AG09309 (cell line): ENCODE measurements at regions not wholly inside any gene's neighbourhood (a gene's known extent, or its start where the extent isn't known, plus 50 kb on each side); places are given as distances from the start of the nearest gene placed in this dataset.

Source experiments
- DNase-seq: peaks from one replicate; pipeline ENCODE4 v3.0.0-alpha.2; 2010; ENCODE audit warnings: low read depth
- H3K4me3 ChIP-seq: 2 replicates; pipeline ENCODE4 v1.5.1; 2011; ENCODE audit warnings: mild to moderate bottlenecking, low read depth, low read length, moderate library complexity; ENCODE audit not compliant: control insufficient read depth
- TF ChIP-seq, protein P1 (sequence below): IDR thresholded peaks from 2 replicates; pipeline ENCODE4 v1.5.1; 2011; ENCODE audit warnings: mild to moderate bottlenecking, low read depth, low read length, inconsistent platforms; ENCODE audit not compliant: insufficient read depth, control insufficient read depth; ENCODE audit errors: missing control alignments

- H3K4me3 ChIP-seq: no peak overlapping the region
- TF ChIP-seq, protein P1, sequence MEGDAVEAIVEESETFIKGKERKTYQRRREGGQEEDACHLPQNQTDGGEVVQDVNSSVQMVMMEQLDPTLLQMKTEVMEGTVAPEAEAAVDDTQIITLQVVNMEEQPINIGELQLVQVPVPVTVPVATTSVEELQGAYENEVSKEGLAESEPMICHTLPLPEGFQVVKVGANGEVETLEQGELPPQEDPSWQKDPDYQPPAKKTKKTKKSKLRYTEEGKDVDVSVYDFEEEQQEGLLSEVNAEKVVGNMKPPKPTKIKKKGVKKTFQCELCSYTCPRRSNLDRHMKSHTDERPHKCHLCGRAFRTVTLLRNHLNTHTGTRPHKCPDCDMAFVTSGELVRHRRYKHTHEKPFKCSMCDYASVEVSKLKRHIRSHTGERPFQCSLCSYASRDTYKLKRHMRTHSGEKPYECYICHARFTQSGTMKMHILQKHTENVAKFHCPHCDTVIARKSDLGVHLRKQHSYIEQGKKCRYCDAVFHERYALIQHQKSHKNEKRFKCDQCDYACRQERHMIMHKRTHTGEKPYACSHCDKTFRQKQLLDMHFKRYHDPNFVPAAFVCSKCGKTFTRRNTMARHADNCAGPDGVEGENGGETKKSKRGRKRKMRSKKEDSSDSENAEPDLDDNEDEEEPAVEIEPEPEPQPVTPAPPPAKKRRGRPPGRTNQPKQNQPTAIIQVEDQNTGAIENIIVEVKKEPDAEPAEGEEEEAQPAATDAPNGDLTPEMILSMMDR: no peak
- no peak for DNase-seq
Measured at GRCh38 chr3:135788146-135788545, 177.4 kb upstream of the PPP2R3A start.

DNA sequence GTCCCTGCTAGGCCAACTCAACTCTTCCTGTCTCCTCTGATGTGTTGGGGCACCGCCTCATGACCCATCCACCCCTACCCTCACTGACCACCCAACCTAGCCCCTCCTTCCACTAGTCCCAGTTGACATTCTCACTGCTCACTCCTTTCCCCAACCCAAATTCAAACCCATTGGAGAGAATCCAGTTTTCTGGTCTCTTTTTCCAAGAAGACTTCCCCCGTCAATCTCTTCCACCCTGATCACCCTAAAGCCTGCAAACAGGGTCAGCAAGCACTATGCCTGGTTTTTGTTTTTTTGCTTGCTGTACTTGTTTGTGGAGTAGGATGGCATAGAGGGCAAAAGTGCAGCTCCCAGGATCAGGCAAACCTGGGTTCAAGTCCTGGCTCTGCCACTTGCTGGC lies 176.6 kb upstream of the PPP2R3A start:
- H3K4me3 ChIP-seq: no peak overlapping the region
- DNase-seq: no peak
- TF ChIP-seq, protein P1: no peak

DNA sequence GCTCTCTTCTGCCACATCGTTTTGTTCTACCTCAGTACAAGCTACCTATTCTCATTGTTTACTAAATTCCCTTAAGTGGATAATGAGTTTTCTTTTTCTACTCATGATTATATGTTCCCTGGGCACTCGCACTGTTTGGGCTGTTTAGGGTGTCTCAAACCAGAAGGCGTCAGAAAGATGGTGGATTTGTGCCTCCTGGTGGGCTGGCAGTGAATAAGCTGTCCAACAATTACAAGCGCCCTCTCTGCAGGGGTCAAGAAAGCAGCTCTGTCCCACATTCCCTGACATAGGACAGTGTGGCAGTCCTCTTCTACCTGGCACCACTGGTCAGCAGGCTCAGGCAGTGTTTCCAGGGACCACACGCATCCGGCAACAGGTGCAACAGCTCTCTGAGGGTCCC lies 173.4 kb upstream of the PPP2R3A start:
- H3K4me3 ChIP-seq: no peak overlapping the region
- DNase-seq: no peak
- TF ChIP-seq, protein P1: no peak

DNA sequence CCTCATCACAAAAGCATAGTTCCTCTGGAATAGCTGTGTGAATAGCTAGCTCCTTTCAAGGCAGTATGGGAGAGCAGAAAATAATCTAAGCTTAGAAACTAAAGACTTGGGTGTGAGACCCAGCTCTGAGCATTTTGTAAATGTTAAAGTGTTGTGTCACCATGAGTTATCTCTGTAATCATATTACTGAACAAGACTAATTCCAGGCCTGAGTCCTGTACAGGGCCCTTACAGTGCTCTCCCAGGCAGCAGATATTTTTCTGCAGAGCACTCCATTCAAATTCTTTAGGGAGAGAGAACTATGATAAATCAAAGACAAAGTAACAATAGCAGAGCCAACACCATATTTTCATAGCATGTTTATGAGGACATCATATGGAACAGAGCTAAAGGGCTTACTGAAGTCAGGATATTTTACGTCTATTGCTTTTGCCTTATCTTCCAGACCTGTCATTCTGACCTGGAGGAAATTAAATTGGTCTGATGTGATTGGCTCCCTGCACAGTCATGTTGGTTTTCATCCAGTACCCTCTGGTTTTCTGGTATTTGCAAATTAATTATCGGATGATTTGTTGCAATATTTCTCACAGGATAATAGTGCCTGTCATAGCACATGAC lies 172.6 kb upstream of the PPP2R3A start:
- no peak overlapping the region for H3K4me3 ChIP-seq
- no peak for DNase-seq
- TF ChIP-seq, protein P1: no peak

GRCh38 chr3:135800071-135800549 lies 165.4 kb upstream of the PPP2R3A start:
- H3K4me3 ChIP-seq: no peak overlapping the region
- TF ChIP-seq, protein P1: no peak
- DNase-seq: no peak

- DNase-seq: no peak
- H3K4me3 ChIP-seq: no peak overlapping the region
- TF ChIP-seq, protein P1: no peak
Measured at GRCh38 chr3:135801018-135801417, 164.5 kb upstream of the PPP2R3A start.
